Body of pancreas (tissue), 4 donors: ENCODE measurements at regions not wholly inside any gene's neighbourhood (a gene's known extent, or its start where the extent isn't known, plus 50 kb on each side); places are given as distances from the start of the nearest gene placed in this dataset.

Experiments
- POLR2A ChIP-seq, 3 donors: fragments of 450-650 bp; IDR thresholded peaks; one replicate each; pipeline ENCODE4 v1.6.1; 2016; ENCODE audit warnings: antibody characterized with exemption in 3 of 3, mild to moderate bottlenecking in 2 of 3
- TF ChIP-seq, protein P1 (sequence below), 7 experiments: fragments of 450-650 bp in 4 of 7; fragments of 200-600 bp in 3 of 7; sonication (generic) in 3 of 7; IDR thresholded peaks; one replicate each; pipeline ENCODE4 v1.5.1; 2016 to 2019; ENCODE audit warnings: antibody characterized with exemption in 7 of 7

DNA sequence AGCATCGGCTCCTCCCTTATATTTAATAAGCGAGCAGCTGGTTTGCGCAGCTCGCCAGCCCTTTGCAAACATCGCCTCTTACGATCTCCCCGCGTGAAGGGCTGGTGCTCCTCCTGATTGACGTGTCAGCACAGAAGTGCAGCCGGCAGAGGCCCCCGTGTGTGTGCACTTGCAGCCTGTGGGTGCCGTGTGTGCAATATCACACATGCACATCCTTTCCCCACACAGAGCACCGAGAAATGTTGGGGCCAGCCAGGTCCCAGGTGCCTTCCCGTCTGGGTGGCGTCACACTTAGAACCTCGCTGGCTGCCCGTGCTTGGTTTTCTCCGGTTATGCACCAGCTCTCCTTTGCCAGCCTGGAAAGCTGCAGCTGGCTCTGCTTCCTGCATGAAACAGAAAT, 126.6 kb upstream of the AJAP1 start:
- TF ChIP-seq, protein P1, sequence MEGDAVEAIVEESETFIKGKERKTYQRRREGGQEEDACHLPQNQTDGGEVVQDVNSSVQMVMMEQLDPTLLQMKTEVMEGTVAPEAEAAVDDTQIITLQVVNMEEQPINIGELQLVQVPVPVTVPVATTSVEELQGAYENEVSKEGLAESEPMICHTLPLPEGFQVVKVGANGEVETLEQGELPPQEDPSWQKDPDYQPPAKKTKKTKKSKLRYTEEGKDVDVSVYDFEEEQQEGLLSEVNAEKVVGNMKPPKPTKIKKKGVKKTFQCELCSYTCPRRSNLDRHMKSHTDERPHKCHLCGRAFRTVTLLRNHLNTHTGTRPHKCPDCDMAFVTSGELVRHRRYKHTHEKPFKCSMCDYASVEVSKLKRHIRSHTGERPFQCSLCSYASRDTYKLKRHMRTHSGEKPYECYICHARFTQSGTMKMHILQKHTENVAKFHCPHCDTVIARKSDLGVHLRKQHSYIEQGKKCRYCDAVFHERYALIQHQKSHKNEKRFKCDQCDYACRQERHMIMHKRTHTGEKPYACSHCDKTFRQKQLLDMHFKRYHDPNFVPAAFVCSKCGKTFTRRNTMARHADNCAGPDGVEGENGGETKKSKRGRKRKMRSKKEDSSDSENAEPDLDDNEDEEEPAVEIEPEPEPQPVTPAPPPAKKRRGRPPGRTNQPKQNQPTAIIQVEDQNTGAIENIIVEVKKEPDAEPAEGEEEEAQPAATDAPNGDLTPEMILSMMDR (IDR thresholded peaks at IDR 0.05): no peak
- no peak for TF ChIP-seq POLR2A (IDR thresholded peaks at IDR 0.05)
